Kasumi-1 (cell line): ENCODE measurements at regions not wholly inside any gene's neighbourhood (a gene's known extent, or its start where the extent isn't known, plus 50 kb on each side); places are given as distances from the start of the nearest gene placed in this dataset.
"Not testable (repeated sequence)": the region's sequence is repeated elsewhere in the genome, so short reads cannot be mapped to it uniquely, and the experiment has no call there.

Source experiments
- DNase-seq, 2 experiments: peaks; one replicate each; lab custom pipeline; 2025; lab: John Stamatoyannopoulos, UW

- no peak for DNase-seq
Observed at GRCh38 chr1:173257805-173258204, 50.7 kb upstream of the TNFSF4 start.

GRCh38 chr1:173258479-173259264 lies 51.5 kb upstream of the TNFSF4 start:
- no peak for DNase-seq

GRCh38 chr1:173260329-173260728 lies 53.2 kb upstream of the TNFSF4 start:
- DNase-seq, result not testable (repeated sequence)

GRCh38 chr1:173266841-173267240 lies 59.7 kb upstream of the TNFSF4 start:
- DNase-seq, result no peak

- no peak for DNase-seq
Observed at GRCh38 chr1:173267453-173267945, 60.4 kb upstream of the TNFSF4 start.

- DNase-seq, result no peak
Observed at GRCh38 chr1:173268261-173268660, 61.1 kb upstream of the TNFSF4 start.

- no peak for DNase-seq
Observed at GRCh38 chr1:173268786-173269277, 61.7 kb upstream of the TNFSF4 start.

- no peak for DNase-seq
Observed at GRCh38 chr1:173269490-173270230, 62.5 kb upstream of the TNFSF4 start.

GRCh38 chr1:173270243-173270642 lies 63.1 kb upstream of the TNFSF4 start:
- DNase-seq, result no peak

GRCh38 chr1:173271021-173271420 lies 63.9 kb upstream of the TNFSF4 start:
- DNase-seq, result not testable (repeated sequence)

GRCh38 chr1:173275496-173275895 lies 68.4 kb upstream of the TNFSF4 start:
- DNase-seq, result no peak

GRCh38 chr1:173276922-173277800 lies 70.0 kb upstream of the TNFSF4 start:
- no peak for DNase-seq

GRCh38 chr1:173280899-173281660 lies 73.9 kb upstream of the TNFSF4 start:
- DNase-seq, result no peak

- no peak for DNase-seq
Observed at GRCh38 chr1:173285048-173285447, 77.9 kb upstream of the TNFSF4 start.

GRCh38 chr1:173287785-173288184 lies 80.7 kb upstream of the TNFSF4 start:
- no peak for DNase-seq

GRCh38 chr1:173293756-173294155 lies 86.6 kb upstream of the TNFSF4 start:
- DNase-seq, result no peak

GRCh38 chr1:173294843-173295242 lies 87.7 kb upstream of the TNFSF4 start:
- DNase-seq, result no peak

GRCh38 chr1:173295391-173295790 lies 88.3 kb upstream of the TNFSF4 start:
- DNase-seq, result no peak

GRCh38 chr1:173295995-173296394 lies 88.9 kb upstream of the TNFSF4 start:
- peak; percentile 17 to 37 for DNase-seq

GRCh38 chr1:173297798-173298391 lies 90.8 kb upstream of the TNFSF4 start:
- DNase-seq, result no peak
